ENCODE measurements at regions not wholly inside any gene's neighbourhood (a gene's known extent, or its start where the extent isn't known, plus 50 kb on each side); places are given as distances from the start of the nearest gene placed in this dataset.
"Not testable (repeated sequence)": the region's sequence is repeated elsewhere in the genome, so short reads cannot be mapped to it uniquely, and the experiment has no call there.

DNA sequence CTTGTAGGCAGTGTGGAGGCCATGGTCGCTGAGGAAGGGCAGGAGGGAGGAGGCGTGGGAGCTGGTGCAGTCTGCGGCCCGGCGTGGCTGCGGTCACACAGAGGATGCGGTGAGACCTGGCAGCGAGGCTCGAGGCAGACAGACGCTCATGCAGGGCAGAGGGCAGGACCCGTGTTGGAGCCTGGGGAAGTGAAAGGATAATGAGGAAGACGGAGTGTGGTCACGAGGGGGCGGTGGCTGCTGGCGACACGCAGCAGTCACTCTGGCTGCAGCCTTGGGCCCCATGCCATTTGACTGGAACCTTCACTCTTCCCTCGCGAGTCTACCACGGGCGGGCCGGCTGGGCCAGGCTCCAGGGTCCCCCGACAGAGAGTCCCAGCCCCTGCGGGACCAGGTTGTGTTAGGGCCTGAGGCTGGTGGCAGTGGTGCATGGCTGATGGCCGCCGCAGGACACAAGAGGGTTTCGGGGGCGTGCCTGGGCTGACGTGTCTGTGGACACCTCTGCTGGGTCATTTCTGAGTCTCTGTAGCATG is 68.8 kb upstream of the HGFAC start:
- DNase-seq (ENCODE audit: low read depth, low spot score), result no peak
- in situ Hi-C loops (cut with HindIII; ENCODE audit: low pct_unique_long_range_greater_than_20kb, low sequenced_read_pairs), result no loop called here

GRCh38 chr4:3373468-3373867 is 68.3 kb upstream of the HGFAC start:
- in situ Hi-C loops (cut with HindIII; ENCODE audit: low pct_unique_long_range_greater_than_20kb, low sequenced_read_pairs), result no loop called here

DNA sequence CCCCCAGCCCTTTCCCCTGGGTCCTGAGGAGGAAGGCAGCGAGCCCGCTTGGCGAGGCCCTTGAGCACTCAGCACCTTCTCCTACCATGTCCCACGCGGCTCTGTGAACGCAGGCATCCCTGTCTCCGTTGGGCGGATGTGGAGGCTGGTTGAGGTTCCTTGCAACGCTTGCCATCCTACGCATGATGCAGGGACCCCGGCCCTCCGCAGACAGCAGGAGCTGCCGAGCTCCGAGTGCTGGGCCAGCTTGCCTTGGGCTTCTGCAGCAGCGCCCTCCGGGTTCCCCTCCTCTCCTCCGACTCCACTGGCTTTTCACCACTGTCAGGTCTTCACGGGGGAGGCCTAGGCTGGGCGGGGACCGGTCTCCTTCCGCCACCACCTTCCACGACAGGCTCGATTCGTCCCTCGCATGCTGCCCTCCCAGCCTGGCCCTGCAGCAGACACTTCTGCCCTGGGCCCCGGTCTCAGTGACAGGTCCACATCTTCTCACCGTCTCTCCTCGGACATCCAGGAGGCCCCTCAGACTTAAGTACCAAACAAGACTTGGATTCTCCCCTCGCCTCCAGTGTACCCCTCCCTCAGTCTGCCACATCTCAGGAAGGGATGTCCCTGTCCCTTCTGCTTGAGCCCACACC is 67.6 kb upstream of the HGFAC start:
- DNase-seq (ENCODE audit: low read depth, low spot score), result no peak
- in situ Hi-C loops (cut with HindIII; ENCODE audit: low pct_unique_long_range_greater_than_20kb, low sequenced_read_pairs), result no loop called here

More at GRCh38 chr4:3373468-3373867, 68.3 kb upstream of the HGFAC start:
- DNase-seq (ENCODE audit: low read depth, low spot score), result no peak

DNA sequence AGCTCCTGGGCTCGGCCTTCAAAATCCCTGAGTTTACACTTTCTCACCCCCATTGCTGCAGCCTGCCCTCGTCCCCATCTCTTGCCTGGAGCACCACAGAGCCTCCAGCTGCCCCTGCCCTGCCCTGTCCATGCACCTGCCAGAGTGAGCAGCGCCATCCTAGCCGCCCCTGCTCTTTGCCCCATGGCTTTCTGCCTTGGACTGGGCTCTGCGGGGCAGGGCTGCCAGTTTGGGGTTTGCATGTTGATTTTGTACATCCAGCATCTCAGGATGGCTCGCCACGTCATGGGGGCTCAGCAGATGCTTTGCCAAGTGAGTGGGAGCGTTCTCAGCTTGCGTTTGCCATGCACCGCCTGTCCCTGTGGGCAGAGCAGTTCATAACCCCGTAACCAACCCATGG is 67.1 kb upstream of the HGFAC start:
- no peak for DNase-seq (ENCODE audit: low read depth, low spot score)
- in situ Hi-C loops (cut with HindIII; ENCODE audit: low pct_unique_long_range_greater_than_20kb, low sequenced_read_pairs), result no loop called here

- in situ Hi-C loops (cut with HindIII; ENCODE audit: low pct_unique_long_range_greater_than_20kb, low sequenced_read_pairs), result no loop called here
Measured at GRCh38 chr4:3375688-3376087, 66.1 kb upstream of the HGFAC start.

DNA sequence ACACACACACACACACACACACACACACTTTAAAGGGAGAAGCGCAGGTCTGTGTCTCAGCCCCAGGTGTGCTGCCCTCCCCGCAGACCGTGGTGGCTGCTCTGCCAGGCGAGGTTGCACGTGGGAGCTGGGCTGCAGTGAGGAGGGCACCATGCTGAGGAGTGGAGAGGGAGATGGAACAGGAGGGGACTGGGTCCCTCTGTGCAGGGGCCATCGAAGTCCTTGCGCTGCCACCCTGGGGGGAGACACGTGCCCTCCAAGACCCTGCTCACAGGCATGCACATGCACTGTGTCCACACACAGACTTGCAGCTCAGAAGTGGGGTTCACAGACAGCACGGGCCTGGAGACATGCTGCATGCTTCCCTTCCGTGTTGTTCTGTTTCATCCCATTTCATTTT is 65.5 kb upstream of the HGFAC start:
- in situ Hi-C loops (cut with HindIII; ENCODE audit: low pct_unique_long_range_greater_than_20kb, low sequenced_read_pairs), result no loop called here
- no peak for DNase-seq (ENCODE audit: low read depth, low spot score)

More at GRCh38 chr4:3375688-3376087, 66.1 kb upstream of the HGFAC start:
- no peak for DNase-seq (ENCODE audit: low read depth, low spot score)

- in situ Hi-C loops (cut with HindIII; ENCODE audit: low pct_unique_long_range_greater_than_20kb, low sequenced_read_pairs), result no loop called here
- no peak for DNase-seq (ENCODE audit: low read depth, low spot score)
Measured at GRCh38 chr4:3377557-3377956, 64.2 kb upstream of the HGFAC start.

DNA sequence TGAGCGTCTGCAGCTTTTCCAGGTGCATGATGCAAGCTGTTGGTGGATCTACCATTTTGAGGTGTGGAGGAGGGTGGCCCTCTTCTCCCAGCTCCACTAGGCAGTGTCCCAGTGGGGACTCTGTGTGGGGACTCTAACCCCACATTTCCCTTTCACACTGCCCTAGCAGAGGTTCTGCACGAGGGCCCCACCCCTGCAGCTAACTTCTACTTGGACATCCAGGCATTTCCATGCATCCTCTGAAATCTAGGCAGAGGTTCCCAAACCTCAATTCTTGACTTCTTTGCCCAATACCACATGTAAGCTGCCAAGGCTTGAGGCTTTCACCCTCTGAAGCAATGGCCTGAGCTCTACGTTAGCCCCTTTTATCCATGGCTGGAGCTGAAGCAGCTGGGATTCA is 61.4 kb upstream of the HGFAC start:
- DNase-seq (ENCODE audit: low read depth, low spot score); in situ Hi-C loops (cut with HindIII; ENCODE audit: low pct_unique_long_range_greater_than_20kb, low sequenced_read_pairs): not testable (repeated sequence)

GRCh38 chr4:3381208-3381607 is 60.6 kb upstream of the HGFAC start:
- peak; percentile 8 for DNase-seq (ENCODE audit: low read depth, low spot score)
- in situ Hi-C loops (cut with HindIII; ENCODE audit: low pct_unique_long_range_greater_than_20kb, low sequenced_read_pairs), result not testable (repeated sequence)

DNA sequence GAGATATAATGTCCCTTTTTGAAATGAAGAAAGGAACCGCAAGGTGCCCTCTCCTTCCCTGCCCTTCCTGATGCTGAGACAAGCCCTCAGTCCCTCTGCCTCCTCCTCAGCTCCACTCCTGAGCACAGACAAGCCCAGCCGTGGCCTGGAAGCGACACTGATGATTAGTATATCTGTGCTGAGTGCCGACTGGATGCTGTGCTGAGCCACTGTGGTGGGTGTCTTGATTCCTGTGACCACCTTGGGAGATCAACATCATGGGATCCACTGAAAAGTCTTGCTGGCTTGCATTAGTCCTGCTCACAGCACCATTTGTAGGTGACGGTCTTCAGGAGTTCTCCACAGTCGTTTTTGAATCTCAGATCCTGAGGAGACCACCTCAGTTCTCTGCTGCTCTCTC is 59.5 kb upstream of the HGFAC start:
- no peak for DNase-seq (ENCODE audit: low read depth, low spot score)
- in situ Hi-C loops (cut with HindIII; ENCODE audit: low pct_unique_long_range_greater_than_20kb, low sequenced_read_pairs), result no loop called here

- in situ Hi-C loops (cut with HindIII; ENCODE audit: low pct_unique_long_range_greater_than_20kb, low sequenced_read_pairs), result no loop called here
- no peak for DNase-seq (ENCODE audit: low read depth, low spot score)
Measured at GRCh38 chr4:3384391-3384770, 57.4 kb upstream of the HGFAC start.

DNA sequence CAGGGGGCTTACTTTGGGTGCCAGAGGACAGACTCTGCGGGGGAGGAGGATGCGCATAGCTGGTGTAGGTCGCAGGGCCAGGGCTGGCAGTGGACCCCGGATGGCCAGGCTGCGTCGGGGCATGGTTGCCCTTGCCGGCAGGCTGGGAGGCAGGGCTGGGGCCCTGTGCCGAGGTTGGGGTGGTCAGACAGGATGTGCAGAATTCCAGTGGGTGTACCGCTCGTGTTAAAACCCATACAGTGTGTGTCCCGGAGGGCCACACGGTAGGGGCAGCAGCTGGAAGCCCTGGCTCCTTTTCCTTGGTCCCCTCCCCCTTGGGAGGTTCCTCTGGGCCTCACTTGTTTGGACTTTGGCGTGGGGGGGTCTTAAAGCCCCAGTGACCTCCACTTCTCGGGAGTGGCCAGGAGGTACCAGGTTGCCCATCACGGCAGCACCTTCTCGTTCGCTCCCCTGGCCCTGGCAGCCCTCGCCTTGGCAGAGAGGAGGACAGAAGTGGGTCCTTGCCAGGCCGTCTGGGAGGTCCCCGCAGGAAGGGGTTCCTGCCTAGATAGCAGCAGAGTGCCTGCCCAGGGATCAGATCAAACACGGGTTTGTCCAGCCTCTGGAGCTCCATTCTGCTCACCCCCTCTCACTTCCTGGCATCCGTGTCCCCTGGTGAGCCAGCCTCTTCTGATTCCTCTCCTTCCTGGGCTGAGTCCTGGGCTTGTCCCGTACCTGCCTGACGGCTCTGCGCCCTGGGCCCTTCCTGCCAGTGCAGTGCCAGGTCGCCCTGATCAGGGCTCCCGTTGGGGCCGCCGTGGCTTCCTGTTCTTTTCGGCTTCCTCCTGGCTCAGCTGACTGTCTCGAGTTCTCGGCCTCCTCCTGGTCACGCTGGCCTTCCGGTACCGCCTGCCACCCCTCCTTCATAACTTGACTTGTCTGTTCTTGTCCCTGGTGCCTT is 56.7 kb upstream of the HGFAC start:
- in situ Hi-C loops (cut with HindIII; ENCODE audit: low pct_unique_long_range_greater_than_20kb, low sequenced_read_pairs), result no loop called here
- DNase-seq (ENCODE audit: low read depth, low spot score), result no peak

- in situ Hi-C loops (cut with HindIII; ENCODE audit: low pct_unique_long_range_greater_than_20kb, low sequenced_read_pairs), result no loop called here
- DNase-seq (ENCODE audit: low read depth, low spot score), result no peak
Measured at GRCh38 chr4:3385711-3386420, 55.9 kb upstream of the HGFAC start.

GRCh38 chr4:3386526-3386925 is 55.2 kb upstream of the HGFAC start:
- in situ Hi-C loops (cut with HindIII; ENCODE audit: low pct_unique_long_range_greater_than_20kb, low sequenced_read_pairs), result no loop called here
- DNase-seq (ENCODE audit: low read depth, low spot score), result no peak

GRCh38 chr4:3387154-3387942 is 54.4 kb upstream of the HGFAC start:
- no peak for DNase-seq (ENCODE audit: low read depth, low spot score)
- in situ Hi-C loops (cut with HindIII; ENCODE audit: low pct_unique_long_range_greater_than_20kb, low sequenced_read_pairs), result no loop called here

GRCh38 chr4:3387943-3388361 is 53.8 kb upstream of the HGFAC start:
- no peak for DNase-seq (ENCODE audit: low read depth, low spot score)
- in situ Hi-C loops (cut with HindIII; ENCODE audit: low pct_unique_long_range_greater_than_20kb, low sequenced_read_pairs), result no loop called here

DNA sequence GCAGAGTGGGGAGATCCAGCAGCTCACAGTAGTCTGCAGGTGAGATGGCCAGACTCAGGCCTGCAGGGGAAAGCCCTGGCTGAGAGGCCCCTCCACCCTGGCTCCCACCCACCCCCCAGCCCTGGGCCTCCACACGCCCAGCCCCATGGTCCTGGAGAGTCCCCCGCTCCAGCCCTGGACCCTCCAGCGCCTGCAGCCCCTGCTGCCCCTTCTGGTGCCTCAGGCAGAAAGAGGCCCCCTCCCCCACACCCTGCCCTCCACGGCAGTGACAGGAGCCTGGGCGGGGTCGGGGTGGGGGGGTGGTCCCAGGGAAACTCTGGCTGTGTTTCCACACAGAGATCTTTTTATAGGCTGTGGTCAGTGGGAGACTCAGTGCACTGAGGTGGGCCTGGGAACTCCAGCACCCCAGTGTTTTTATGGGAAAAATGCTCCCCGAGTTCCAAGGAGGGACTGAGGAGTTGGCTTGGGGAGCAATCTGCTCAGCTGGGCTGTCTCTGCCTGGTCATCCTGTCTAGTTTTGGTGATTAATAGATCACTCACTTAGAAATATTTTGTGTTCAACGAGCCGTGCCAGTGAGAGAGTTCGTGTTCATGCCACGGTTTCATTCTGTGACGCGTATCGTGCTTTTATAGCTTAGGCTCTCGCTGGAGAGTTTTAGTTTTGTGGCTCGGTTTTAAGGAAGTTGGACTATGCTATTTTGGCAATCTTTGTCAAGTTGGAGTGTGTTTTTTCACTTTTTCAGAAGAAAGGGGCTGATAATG is 53.1 kb upstream of the HGFAC start:
- no peak for DNase-seq (ENCODE audit: low read depth, low spot score)
- in situ Hi-C loops (cut with HindIII; ENCODE audit: low pct_unique_long_range_greater_than_20kb, low sequenced_read_pairs), result no loop called here
